Stimulated activated effector memory CD8-positive, alpha-beta T cell treated with anti-CD3 and anti-CD28 coated beads, Interleukin-12 subunit alpha, Interleukin-12 subunit beta, amount 100 ng/mL, for 72 hours (primary cell): ENCODE measurements at regions not wholly inside any gene's neighbourhood (a gene's known extent, or its start where the extent isn't known, plus 50 kb on each side); places are given as distances from the start of the nearest gene placed in this dataset.

Experiments
- ATAC-seq: fragments of 150-1000 bp; cut with Tn5 transposase; 2 replicates; pipeline ENCODE4 v1.10.0; 2021
- DNase-seq, 2 donors: peaks; one replicate each; pipeline ENCODE4 v3.0.0; 2021 to 2022; ENCODE audit warnings: low spot score in 2 of 2
- H3K27ac Mint-ChIP-seq: one replicate; pipeline ENCODE4 v1.8.0; 2022; ENCODE audit warnings: mild to moderate bottlenecking, mixed read lengths
- H3K36me3 Mint-ChIP-seq: one replicate; pipeline ENCODE4 v1.8.0; 2022; ENCODE audit warnings: mild to moderate bottlenecking, mixed read lengths
- H3K4me1 Mint-ChIP-seq: one replicate; pipeline ENCODE4 v1.8.0; 2022; ENCODE audit warnings: mixed read lengths
- H3K4me3 Mint-ChIP-seq: one replicate; pipeline ENCODE4 v1.8.0; 2022; ENCODE audit warnings: mild to moderate bottlenecking, mixed read lengths
- H3K9me3 Mint-ChIP-seq: one replicate; pipeline ENCODE4 v1.8.0; 2022; ENCODE audit warnings: mixed read lengths

DNA sequence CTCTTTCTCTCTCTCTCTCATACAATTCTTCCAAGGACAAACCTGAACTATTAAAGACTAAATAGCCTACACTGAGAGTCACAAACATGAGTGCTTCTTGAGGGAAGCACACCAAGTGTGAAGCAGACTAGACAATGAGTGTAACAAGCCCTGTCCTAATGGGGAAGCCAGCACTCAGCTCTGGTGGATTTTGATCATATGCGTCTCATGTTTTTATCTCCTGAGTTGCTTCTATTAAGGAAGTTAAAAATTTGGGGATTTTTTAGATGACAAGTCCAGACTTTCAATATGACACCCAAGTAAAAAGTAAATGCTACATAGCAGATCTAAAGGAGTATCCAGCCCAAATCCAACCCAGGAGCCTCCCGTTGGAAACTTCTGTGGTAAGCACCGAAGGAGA lies 437.8 kb downstream of the RFC3 start:
- DNase-seq (no peak), ATAC-seq (no peak)
- H3K27ac Mint-ChIP-seq = no peak overlapping the region
- H3K4me1 Mint-ChIP-seq = no peaks in the 10 kb centered on the region
- H3K9me3 Mint-ChIP-seq = peaks cover 26% of the 10 kb centered on the region
- no peaks in the 10 kb centered on the region for H3K36me3 Mint-ChIP-seq
- no peak overlapping the region for H3K4me3 Mint-ChIP-seq

DNA sequence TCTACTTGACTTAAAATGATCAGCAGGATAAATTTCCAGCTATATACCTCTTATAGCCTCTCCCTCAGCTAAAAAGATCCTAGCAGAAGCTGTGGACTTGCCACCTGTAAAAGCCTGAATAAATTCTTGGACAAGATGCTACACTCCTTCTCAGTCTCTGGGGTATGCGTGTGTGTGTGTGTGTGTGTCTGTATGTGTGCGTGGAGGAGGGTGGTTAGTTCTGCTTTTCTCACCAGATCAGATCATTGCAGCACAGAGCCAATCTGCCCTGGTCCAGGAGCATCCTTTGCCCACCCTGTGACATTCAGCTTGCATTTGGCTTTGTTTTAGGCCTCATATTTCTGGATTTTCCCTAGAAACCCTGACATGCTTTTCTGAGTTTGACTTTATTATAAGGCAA lies 438.3 kb downstream of the RFC3 start:
- ATAC-seq = no peak
- no peaks in the 10 kb centered on the region for H3K4me1 Mint-ChIP-seq
- H3K36me3 Mint-ChIP-seq = no peaks in the 10 kb centered on the region
- H3K27ac Mint-ChIP-seq = no peak overlapping the region
- no peak for DNase-seq
- peaks cover 26% of the 10 kb centered on the region for H3K9me3 Mint-ChIP-seq
- no peak overlapping the region for H3K4me3 Mint-ChIP-seq

DNA sequence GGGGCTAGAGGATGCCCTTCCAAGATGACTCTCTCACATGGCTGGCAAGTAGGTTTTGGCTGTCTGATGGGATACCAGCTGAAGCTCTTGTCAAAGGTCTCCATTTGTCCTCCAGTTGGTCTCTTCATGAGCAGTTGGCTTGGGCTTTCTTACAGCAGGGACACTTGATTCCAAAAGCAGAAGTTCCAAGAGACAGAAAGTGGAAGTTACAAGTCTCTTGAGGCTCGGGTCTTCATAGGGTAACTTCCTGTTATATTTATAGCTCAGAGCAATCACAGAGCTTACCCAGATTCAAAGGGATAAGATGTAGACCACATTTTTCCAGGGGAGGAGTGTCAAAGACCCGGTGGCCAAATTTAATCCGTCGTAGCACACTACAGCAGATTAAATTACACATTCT lies 440.0 kb downstream of the RFC3 start:
- DNase-seq (no peak), ATAC-seq (no peak)
- Mint-ChIP-seq H3K4me1 (no peaks in the 10 kb centered on the region), H3K9me3 (peaks cover 21% of the 10 kb centered on the region), H3K27ac (no peak overlapping the region), H3K4me3 (no peak overlapping the region), H3K36me3 (no peaks in the 10 kb centered on the region)

DNA sequence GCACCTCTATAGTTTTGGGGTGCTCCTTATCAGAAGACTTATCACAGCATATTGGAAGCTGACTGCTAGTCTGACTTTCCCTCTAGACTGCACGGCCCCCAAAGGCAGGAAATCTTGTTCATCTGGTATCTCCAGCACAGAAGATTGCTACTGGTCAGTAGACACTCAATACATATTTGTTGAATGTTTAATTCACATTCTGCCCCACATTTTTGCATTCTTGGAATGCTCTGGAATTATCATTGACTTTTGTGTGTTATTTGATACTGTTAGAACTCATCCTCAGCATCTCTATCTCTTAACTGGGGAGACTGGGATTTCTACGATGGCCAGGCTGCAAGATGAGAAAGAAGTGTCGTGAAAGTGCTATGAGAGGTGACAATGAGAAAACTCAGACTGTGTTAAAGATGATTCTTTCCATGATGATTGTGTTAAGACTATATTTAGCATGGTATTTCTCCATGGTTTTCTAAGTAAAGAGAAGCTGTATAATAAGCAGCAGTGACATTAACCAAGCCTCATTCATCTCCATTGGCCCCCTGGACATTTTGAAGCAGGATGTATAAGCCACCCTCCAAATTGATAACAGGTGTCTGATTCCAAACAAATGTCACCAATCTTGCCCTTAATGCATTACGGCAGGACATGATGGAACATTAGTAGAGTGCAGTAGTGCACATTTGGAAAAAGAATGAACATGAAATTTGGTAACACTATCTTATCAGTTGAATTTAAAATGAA lies 440.9 kb downstream of the RFC3 start:
- Mint-ChIP-seq H3K4me1 (no peaks in the 10 kb centered on the region), H3K4me3 (no peak overlapping the region), H3K27ac (no peak overlapping the region), H3K9me3 (peaks cover 17% of the 10 kb centered on the region), H3K36me3 (no peaks in the 10 kb centered on the region)
- DNase-seq = no peak
- no peak for ATAC-seq

DNA sequence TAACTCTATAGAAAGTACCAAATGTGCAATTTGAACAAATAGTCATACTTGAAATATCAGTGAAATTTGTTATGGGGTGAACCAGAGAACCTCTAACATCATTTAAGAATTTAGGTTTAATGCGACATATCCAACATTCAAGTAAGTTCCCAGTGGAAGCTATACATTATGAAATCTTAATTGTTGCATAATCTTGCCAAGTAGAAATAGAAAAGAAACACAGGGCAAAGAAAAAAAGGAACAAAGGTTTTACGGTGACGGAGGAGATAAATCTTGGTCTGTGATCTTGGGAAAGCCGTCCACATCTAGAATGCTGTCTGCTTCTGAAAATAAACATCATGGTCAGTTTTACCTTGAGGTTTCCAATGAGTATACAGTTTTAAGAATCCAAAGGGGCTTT lies 445.7 kb downstream of the RFC3 start:
- no peaks in the 10 kb centered on the region for H3K36me3 Mint-ChIP-seq
- H3K27ac Mint-ChIP-seq = no peak overlapping the region
- ATAC-seq = no peak
- H3K4me3 Mint-ChIP-seq = no peak overlapping the region
- H3K9me3 Mint-ChIP-seq = peaks cover 9% of the 10 kb centered on the region
- no peaks in the 10 kb centered on the region for H3K4me1 Mint-ChIP-seq
- no peak for DNase-seq

DNA sequence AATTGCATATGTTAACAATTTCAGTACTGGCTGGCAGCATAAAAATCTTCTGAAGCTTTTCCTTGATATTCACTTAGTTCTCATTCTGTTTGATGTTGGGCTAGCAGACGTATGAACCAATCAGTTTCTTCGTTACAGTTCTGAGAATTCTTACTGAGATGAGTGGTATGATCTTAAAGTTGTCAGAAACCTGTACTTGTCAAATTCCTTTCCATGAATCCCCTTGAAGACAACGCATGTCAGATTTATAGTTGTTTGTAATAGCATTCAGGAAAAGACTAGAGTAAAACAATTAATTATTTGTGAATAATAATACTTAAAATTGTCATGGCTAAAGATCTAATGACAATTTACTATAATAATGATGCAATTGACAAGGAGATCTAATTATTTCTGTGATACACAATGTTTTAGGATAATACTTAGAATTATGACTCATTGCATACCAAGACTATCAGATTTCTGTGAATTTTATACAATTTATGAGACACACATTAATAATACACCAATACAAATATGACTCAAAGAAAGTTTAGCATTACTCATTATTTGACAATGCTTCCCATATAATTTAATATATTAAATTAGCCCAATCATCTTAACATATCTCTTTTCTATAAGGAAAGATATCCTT lies 447.2 kb downstream of the RFC3 start:
- H3K4me3 Mint-ChIP-seq = no peak overlapping the region
- ATAC-seq (no peak), DNase-seq (no peak)
- H3K4me1 Mint-ChIP-seq = no peaks in the 10 kb centered on the region
- H3K27ac Mint-ChIP-seq = no peak overlapping the region
- H3K36me3 Mint-ChIP-seq = no peaks in the 10 kb centered on the region
- H3K9me3 Mint-ChIP-seq = peaks cover 6% of the 10 kb centered on the region

DNA sequence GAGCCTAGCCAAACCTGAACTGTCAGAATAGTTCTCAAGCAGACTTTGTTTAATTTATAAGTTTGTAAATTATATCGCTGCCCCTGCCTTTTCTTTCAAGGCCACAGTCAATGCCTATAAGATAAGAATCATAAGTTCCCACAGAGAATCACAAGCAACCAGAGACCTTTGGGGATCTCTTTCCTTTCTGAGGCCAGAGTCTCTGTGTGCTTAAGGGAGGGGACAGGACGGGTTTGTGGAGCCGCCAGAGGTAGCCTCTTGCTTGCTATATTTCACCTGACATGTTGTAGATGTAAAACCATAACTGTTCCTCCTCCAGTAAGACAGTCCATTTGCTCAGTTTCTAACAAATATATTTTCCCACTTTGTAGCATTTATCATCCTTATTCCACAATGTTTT lies 458.8 kb downstream of the RFC3 start:
- Mint-ChIP-seq H3K36me3 (no peaks in the 10 kb centered on the region), H3K4me3 (no peak overlapping the region), H3K27ac (no peak overlapping the region), H3K4me1 (no peaks in the 10 kb centered on the region), H3K9me3 (peaks cover 7% of the 10 kb centered on the region)
- DNase-seq (no peak), ATAC-seq (no peak)

DNA sequence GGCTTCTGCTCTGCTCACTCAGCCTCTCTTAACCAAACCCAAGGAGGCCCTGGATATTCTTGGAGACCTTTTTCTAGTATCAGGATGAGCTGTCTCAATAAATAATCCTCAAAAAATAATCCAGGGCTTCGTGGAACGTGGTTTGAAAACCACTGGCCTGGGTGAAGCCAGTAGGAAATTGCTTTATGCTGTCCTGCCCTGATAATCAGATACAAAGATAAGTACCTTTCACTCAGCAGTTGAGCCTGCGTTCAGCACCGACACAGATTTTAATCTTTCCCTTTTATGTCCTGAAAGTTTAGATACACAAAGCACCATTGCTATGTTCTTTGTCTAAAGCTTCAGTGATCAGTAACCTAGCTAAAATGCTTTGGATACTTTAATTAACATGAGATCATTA lies 460.0 kb downstream of the RFC3 start:
- Mint-ChIP-seq H3K4me3 (no peak overlapping the region), H3K9me3 (peaks cover 6% of the 10 kb centered on the region), H3K4me1 (no peaks in the 10 kb centered on the region), H3K36me3 (no peaks in the 10 kb centered on the region), H3K27ac (no peak overlapping the region)
- no peak for ATAC-seq
- DNase-seq = no peak

DNA sequence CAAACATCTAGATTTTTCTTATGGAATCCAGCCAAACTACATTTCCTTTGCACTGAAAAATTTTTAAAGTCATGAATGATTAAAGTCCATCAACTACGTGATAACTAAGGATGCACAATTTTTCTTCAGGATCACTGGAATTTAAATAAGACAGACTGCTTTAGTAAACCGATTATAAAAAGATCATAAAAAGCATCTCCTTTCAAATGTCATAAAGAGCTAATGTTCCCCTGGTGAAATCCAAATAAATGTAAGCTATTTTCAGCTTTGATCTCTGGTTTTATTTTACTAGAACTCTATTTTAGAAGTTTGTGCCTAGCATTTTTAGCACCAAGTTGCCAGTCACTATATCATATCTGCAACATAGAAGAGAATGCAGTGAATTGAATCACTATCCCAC lies 460.8 kb downstream of the RFC3 start:
- no peak overlapping the region for H3K27ac Mint-ChIP-seq
- H3K4me3 Mint-ChIP-seq = no peak overlapping the region
- peaks cover 8% of the 10 kb centered on the region for H3K9me3 Mint-ChIP-seq
- H3K36me3 Mint-ChIP-seq = no peaks in the 10 kb centered on the region
- ATAC-seq (no peak), DNase-seq (no peak)
- no peaks in the 10 kb centered on the region for H3K4me1 Mint-ChIP-seq

DNA sequence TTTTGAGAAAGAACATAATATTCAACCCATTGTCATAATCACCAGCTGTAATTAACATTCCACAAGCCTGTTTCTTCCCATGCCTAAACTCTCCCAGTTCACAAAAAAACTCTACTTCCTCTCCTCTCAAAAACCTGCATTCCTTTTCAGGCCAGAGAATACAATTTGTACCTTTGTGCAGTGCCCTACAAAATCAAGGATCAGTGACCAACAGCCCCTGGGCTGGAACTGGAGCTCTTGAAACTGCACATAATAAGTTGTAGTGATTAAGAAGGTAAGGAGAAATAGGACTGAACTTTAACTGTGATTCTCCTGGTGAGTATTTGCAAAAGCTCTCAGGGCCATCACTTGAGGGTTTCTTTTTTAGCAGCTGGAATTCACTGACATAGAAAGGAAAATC lies 472.7 kb downstream of the RFC3 start:
- ATAC-seq (no peak), DNase-seq (no peak)
- H3K4me3 Mint-ChIP-seq = no peak overlapping the region
- H3K4me1 Mint-ChIP-seq = no peaks in the 10 kb centered on the region
- H3K36me3 Mint-ChIP-seq = no peaks in the 10 kb centered on the region
- no peak overlapping the region for H3K27ac Mint-ChIP-seq
- peaks cover 11% of the 10 kb centered on the region for H3K9me3 Mint-ChIP-seq

DNA sequence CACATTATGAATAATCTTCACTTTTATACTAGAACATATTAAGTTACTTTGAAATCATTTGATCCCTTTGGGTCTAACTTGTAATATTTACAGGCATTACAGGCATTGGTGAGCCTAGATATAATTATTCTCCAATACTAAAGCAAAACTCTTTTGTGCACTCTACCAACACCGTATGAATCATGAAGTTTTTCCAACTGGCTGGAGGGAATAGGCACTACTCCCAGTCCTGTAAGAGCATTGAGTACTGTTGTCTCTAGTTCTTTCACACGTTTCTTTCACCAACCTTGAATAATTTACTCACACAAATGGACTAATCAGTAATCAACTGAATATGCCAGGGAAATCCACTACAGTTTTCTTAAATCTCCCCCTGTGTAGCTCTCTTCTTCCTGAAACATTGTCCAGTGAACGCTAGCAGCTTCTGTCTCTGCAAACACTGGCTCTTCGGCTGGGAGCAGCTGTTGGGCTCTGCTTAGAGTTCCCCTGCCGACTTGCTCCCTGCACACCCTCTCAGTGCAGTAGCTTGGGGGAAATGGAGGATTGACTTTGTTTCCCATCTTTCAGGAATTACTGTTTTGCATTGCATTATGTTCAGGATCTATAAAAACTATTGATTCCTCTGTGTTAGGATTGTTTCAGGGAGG lies 476.7 kb downstream of the RFC3 start:
- no peak overlapping the region for H3K27ac Mint-ChIP-seq
- H3K9me3 Mint-ChIP-seq = peaks cover 5% of the 10 kb centered on the region
- H3K4me1 Mint-ChIP-seq = no peaks in the 10 kb centered on the region
- H3K4me3 Mint-ChIP-seq = no peak overlapping the region
- DNase-seq (no peak), ATAC-seq (no peak)
- no peaks in the 10 kb centered on the region for H3K36me3 Mint-ChIP-seq

DNA sequence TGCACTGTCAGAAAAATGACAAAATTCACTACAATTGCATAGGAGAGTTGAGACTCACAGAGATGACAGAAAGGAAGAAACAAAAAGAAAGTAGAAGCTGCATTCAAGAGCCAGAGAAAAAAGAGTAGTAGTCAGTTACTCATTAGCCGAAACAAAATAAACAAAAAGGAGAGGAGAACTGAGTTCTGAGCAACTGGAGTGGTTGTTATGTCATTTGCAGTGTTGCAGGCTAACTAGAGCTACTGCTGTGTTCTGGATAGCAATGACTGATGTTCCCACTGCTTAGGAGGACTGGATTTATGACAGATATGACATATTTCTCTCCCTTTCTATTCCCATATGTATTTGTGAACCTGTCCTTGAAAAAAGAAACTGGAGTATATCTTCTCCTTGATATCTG lies 482.6 kb downstream of the RFC3 start:
- ATAC-seq = no peak
- Mint-ChIP-seq H3K9me3 (peaks cover 9% of the 10 kb centered on the region), H3K4me1 (no peaks in the 10 kb centered on the region), H3K36me3 (no peaks in the 10 kb centered on the region), H3K4me3 (no peak overlapping the region), H3K27ac (no peak overlapping the region)
- DNase-seq = no peak

DNA sequence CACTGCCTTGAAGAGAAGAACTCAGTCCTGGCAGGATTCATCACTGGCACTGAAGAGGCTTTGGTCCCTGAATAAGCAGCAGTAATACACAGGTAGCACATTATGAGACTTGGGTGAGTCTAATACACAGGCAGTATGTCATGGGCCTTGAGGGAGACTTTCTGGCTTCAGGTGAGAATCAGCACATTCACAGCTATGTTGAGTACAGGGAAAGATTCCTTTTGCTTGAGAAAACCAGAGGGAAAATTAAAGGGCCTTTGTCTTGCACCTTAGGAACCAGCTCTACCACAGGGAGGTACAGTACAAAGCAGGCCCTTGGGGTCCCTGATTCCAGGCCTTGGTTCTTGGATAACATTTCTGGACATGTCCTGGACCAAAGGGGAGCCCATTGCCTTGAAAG lies 484.6 kb downstream of the RFC3 start:
- DNase-seq (no peak), ATAC-seq (no peak)
- no peak overlapping the region for H3K4me3 Mint-ChIP-seq
- no peaks in the 10 kb centered on the region for H3K4me1 Mint-ChIP-seq
- no peaks in the 10 kb centered on the region for H3K36me3 Mint-ChIP-seq
- H3K27ac Mint-ChIP-seq = no peak overlapping the region
- H3K9me3 Mint-ChIP-seq = peaks cover 9% of the 10 kb centered on the region

DNA sequence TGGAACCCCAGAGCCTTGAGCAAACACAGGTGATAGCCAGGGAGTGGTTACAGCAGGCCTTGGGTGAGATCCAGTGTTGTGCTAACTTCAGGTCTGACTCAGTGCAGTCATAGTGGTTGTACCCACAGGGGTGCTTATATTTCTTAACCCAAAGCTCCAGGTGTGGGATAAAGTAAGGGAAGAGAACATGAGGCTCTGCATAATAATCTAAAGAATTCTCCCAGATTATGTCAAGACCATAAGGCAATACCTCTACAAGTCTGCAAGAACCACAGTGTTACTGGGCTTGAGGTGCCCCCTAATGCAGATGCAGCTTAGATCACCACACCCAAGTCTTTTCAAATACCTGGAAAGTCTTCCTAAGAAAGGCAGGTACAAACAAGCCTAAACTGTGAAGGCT lies 485.4 kb downstream of the RFC3 start:
- DNase-seq (no peak), ATAC-seq (no peak)
- Mint-ChIP-seq H3K27ac (no peak overlapping the region), H3K4me1 (no peaks in the 10 kb centered on the region), H3K36me3 (no peaks in the 10 kb centered on the region), H3K9me3 (peaks cover 9% of the 10 kb centered on the region), H3K4me3 (no peak overlapping the region)

DNA sequence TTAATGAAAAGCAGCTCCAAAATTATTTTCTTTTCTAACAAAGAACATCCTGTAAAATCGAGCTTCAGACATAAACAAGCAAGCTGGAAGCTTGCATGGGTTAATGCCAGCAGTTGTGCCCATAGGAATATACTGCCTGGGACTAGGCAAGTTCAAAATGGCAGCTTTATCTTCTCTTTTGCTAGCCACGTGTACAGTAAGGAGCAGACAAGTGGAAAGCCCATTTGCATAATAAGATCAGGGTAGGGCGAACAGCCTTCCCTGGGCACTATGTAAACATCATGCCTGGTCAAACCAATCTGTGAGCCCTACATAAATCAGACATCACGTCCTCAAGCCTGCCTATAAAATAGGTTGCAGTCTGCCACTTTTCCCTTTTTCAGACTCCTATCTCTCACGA lies 489.7 kb downstream of the RFC3 start:
- Mint-ChIP-seq H3K36me3 (no peaks in the 10 kb centered on the region), H3K27ac (no peak overlapping the region), H3K4me1 (no peaks in the 10 kb centered on the region), H3K4me3 (no peak overlapping the region), H3K9me3 (peaks cover 6% of the 10 kb centered on the region)
- ATAC-seq (no peak), DNase-seq (no peak)

DNA sequence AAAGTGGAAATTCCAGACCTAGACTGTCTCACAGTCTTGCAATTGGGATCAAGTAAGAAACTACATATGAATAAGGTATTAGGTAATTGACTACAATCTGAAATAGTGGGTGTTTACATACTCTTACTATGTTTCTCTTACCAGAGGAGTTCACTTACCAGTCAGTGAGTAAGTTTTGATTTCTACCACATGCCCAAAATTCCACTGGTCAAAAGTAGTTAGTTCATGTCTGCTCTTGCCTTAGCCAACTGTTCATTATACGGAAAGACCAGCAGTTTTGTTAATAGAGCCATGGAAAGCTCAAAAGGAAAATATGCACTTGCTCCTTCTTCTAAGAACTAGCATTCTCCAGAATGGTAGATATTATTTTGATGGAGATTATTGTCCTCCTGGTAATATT lies 490.8 kb downstream of the RFC3 start:
- ATAC-seq (no peak), DNase-seq (no peak)
- Mint-ChIP-seq H3K4me3 (no peak overlapping the region), H3K36me3 (no peaks in the 10 kb centered on the region), H3K4me1 (no peaks in the 10 kb centered on the region), H3K27ac (no peak overlapping the region), H3K9me3 (peaks cover 6% of the 10 kb centered on the region)
